ENCODE measurements at regions not wholly inside any gene's neighbourhood (a gene's known extent, or its start where the extent isn't known, plus 50 kb on each side); places are given as distances from the start of the nearest gene placed in this dataset.

GRCh38 chr14:62369919-62370560 is 607.8 kb downstream of the SNAPC1 start:
- H3K36me3 ChIP-seq (replicated peaks; ENCODE audit: insufficient read depth, low read depth) = no peaks in the 10 kb centered on the region
- TF ChIP-seq EZH2phosphoT487 (IDR thresholded peaks at IDR 0.05; ENCODE audit: low read depth, severe bottlenecking, unreplicated experiment) (no peak), EZH2 (IDR thresholded peaks at IDR 0.05; ENCODE audit: borderline replicate concordance) (no peak), CTCF (IDR thresholded peaks at IDR 0.05; ENCODE audit: poor library complexity) (no peak)
- DNase-seq (ENCODE audit: low spot score) = no peak
- H3K9me3 ChIP-seq (ENCODE audit: low read depth) = no peaks in the 10 kb centered on the region
- H3K27me3 ChIP-seq = no peaks in the 10 kb centered on the region
- no peaks in the 10 kb centered on the region for H3K9me2 ChIP-seq (replicated peaks; ENCODE audit: insufficient read depth)
- peaks cover 13% of the 10 kb centered on the region for H3K4me1 ChIP-seq (ENCODE audit: insufficient read depth)
- no peak overlapping the region for H3K4me2 ChIP-seq
- no peaks in the 10 kb centered on the region for H4K20me1 ChIP-seq (ENCODE audit: insufficient read depth, poor library complexity, severe bottlenecking)
- H2AFZ ChIP-seq = no peak overlapping the region
- no peaks in the 10 kb centered on the region for H3K79me2 ChIP-seq
- H3K27ac ChIP-seq = no peak overlapping the region
- H3K4me3 ChIP-seq = no peak overlapping the region

GRCh38 chr14:62373944-62374343 is 611.7 kb downstream of the SNAPC1 start:
- TF ChIP-seq EZH2 (IDR thresholded peaks at IDR 0.05; ENCODE audit: borderline replicate concordance) = no peak
- no peak for TF ChIP-seq EZH2phosphoT487 (IDR thresholded peaks at IDR 0.05; ENCODE audit: low read depth, severe bottlenecking, unreplicated experiment)
- TF ChIP-seq CTCF (IDR thresholded peaks at IDR 0.05; ENCODE audit: poor library complexity) = no peak
- no peak overlapping the region for H2AFZ ChIP-seq
- DNase-seq (ENCODE audit: low spot score) = peak; percentile 14
- H3K9me2 ChIP-seq (replicated peaks; ENCODE audit: insufficient read depth) = no peaks in the 10 kb centered on the region
- H3K4me1 ChIP-seq (ENCODE audit: insufficient read depth) = peaks cover 13% of the 10 kb centered on the region
- H3K4me2 ChIP-seq = no peak overlapping the region
- H3K36me3 ChIP-seq (replicated peaks; ENCODE audit: insufficient read depth, low read depth) = no peaks in the 10 kb centered on the region
- no peaks in the 10 kb centered on the region for H4K20me1 ChIP-seq (ENCODE audit: insufficient read depth, poor library complexity, severe bottlenecking)
- peak overlapping the region; percentile 52 for H3K27ac ChIP-seq
- H3K79me2 ChIP-seq = no peaks in the 10 kb centered on the region
- H3K4me3 ChIP-seq = no peak overlapping the region
- H3K9me3 ChIP-seq (ENCODE audit: low read depth) = no peaks in the 10 kb centered on the region
- no peaks in the 10 kb centered on the region for H3K27me3 ChIP-seq

- no peaks in the 10 kb centered on the region for H4K20me1 ChIP-seq (ENCODE audit: insufficient read depth, poor library complexity, severe bottlenecking)
- TF ChIP-seq EZH2phosphoT487 (IDR thresholded peaks at IDR 0.05; ENCODE audit: low read depth, severe bottlenecking, unreplicated experiment) (no peak), CTCF (IDR thresholded peaks at IDR 0.05; ENCODE audit: poor library complexity) (no peak), EZH2 (IDR thresholded peaks at IDR 0.05; ENCODE audit: borderline replicate concordance) (no peak)
- H3K27me3 ChIP-seq = no peaks in the 10 kb centered on the region
- H3K4me2 ChIP-seq = no peak overlapping the region
- H3K9me3 ChIP-seq (ENCODE audit: low read depth) = no peaks in the 10 kb centered on the region
- H2AFZ ChIP-seq = no peak overlapping the region
- H3K4me1 ChIP-seq (ENCODE audit: insufficient read depth) = peaks cover 8% of the 10 kb centered on the region
- no peaks in the 10 kb centered on the region for H3K36me3 ChIP-seq (replicated peaks; ENCODE audit: insufficient read depth, low read depth)
- DNase-seq (ENCODE audit: low spot score) = no peak
- WGBS (ENCODE audit: low lambda C conversion rate, missing lambda C conversion rate) = 83% methylated on average over 2 of the region's 2 CpGs
- H3K79me2 ChIP-seq = no peaks in the 10 kb centered on the region
- no peak overlapping the region for H3K4me3 ChIP-seq
- no peaks in the 10 kb centered on the region for H3K9me2 ChIP-seq (replicated peaks; ENCODE audit: insufficient read depth)
- H3K27ac ChIP-seq = no peak overlapping the region
Measured at GRCh38 chr14:62378057-62378456, 615.8 kb downstream of the SNAPC1 start.

Measured in hepatocyte (in vitro differentiated cells).